ENCODE measurements at regions not wholly inside any gene's neighbourhood (a gene's known extent, or its start where the extent isn't known, plus 50 kb on each side); places are given as distances from the start of the nearest gene placed in this dataset.

- no peak for TF ChIP-seq RCOR1 (IDR thresholded peaks at IDR 0.05; ENCODE audit: insufficient replicate concordance, low read length)
- no peak for TF ChIP-seq POLR2A (IDR thresholded peaks at IDR 0.05; ENCODE audit: low read depth, low read length)
- no peak for TF ChIP-seq CTCF (conservative IDR thresholded peaks at IDR 0.05; ENCODE audit: low read depth, low read length)
- no peak for TF ChIP-seq SMC3 (IDR thresholded peaks at IDR 0.05; ENCODE audit: low read depth, low read length)
- no peak for TF ChIP-seq CEBPB (IDR thresholded peaks at IDR 0.05; ENCODE audit: low read depth, low read length)
- TF ChIP-seq RFX5 (IDR thresholded peaks at IDR 0.05; ENCODE audit: low read depth, low read length), result no peak
- TF ChIP-seq RAD21 (IDR thresholded peaks at IDR 0.05; ENCODE audit: low read length), result no peak
- no peak for TF ChIP-seq USF2 (IDR thresholded peaks at IDR 0.05; ENCODE audit: low read depth, low read length)
- TF ChIP-seq MAFK (IDR thresholded peaks at IDR 0.05; ENCODE audit: low read depth, low read length), result no peak
- no peak for TF ChIP-seq MAZ (IDR thresholded peaks at IDR 0.05; ENCODE audit: borderline replicate concordance, low read depth, low read length)
- TF ChIP-seq MXI1 (IDR thresholded peaks at IDR 0.05; ENCODE audit: borderline replicate concordance, low read depth, low read length), result no peak
- TF ChIP-seq BHLHE40 (IDR thresholded peaks at IDR 0.05; ENCODE audit: low read depth, low read length), result no peak
Measured at GRCh38 chr2:22824618-22825017, 560.4 kb upstream of the KLHL29 start.

All from IMR-90 (cell line).